ENCODE measurements at regions not wholly inside any gene's neighbourhood (a gene's known extent, or its start where the extent isn't known, plus 50 kb on each side); places are given as distances from the start of the nearest gene placed in this dataset.

- TF ChIP-seq CTCF (IDR thresholded peaks at IDR 0.05): no peak
- ATAC-seq (no peak), DNase-seq (no peak)
- Histone ChIP-seq H3K27me3 (peaks cover 3 to 45% of the 10 kb centered on the region in 2 donors), H3K36me3 (no peaks in the 10 kb centered on the region), H3K4me1 (no peaks in the 10 kb centered on the region), H3K9me3 (no peaks in the 10 kb centered on the region), H3K4me3 (no peak overlapping the region), H3K27ac (no peak overlapping the region)
- intact Hi-C loops (cut with DNase I): no loop called here
Measured at GRCh38 chr11:116507016-116507415, 265.8 kb downstream of the BUD13 start.

- Histone ChIP-seq H3K9me3 (no peaks in the 10 kb centered on the region), H3K4me1 (no peaks in the 10 kb centered on the region), H3K27me3 (peaks cover 3 to 52% of the 10 kb centered on the region in 2 donors), H3K27ac (no peak overlapping the region), H3K36me3 (no peaks in the 10 kb centered on the region), H3K4me3 (no peak overlapping the region)
- ATAC-seq (no peak), DNase-seq (no peak)
- TF ChIP-seq CTCF (IDR thresholded peaks at IDR 0.05): no peak
- intact Hi-C loops (cut with DNase I): no loop called here
Measured at GRCh38 chr11:116506263-116506825, 266.4 kb downstream of the BUD13 start.

GRCh38 chr11:116505298-116506262 is 267.2 kb downstream of the BUD13 start:
- Histone ChIP-seq H3K4me1 (no peaks in the 10 kb centered on the region), H3K36me3 (no peaks in the 10 kb centered on the region), H3K27ac (no peak overlapping the region), H3K27me3 (peaks cover 7 to 55% of the 10 kb centered on the region in 2 donors), H3K9me3 (no peaks in the 10 kb centered on the region), H3K4me3 (no peak overlapping the region)
- intact Hi-C loops (cut with DNase I): no loop called here
- no peak for TF ChIP-seq CTCF (IDR thresholded peaks at IDR 0.05)
- DNase-seq: no peak
- ATAC-seq: no peak

GRCh38 chr11:116504541-116505297 is 268.1 kb downstream of the BUD13 start:
- ATAC-seq (no peak), DNase-seq (no peak)
- Histone ChIP-seq H3K4me3 (no peak overlapping the region), H3K4me1 (no peaks in the 10 kb centered on the region), H3K27me3 (peaks cover 10 to 64% of the 10 kb centered on the region in 2 donors), H3K36me3 (no peaks in the 10 kb centered on the region), H3K27ac (no peak overlapping the region), H3K9me3 (no peaks in the 10 kb centered on the region)
- intact Hi-C loops (cut with DNase I): no loop called here
- TF ChIP-seq CTCF (IDR thresholded peaks at IDR 0.05): no peak
